H9 (cell line): ENCODE measurements at regions not wholly inside any gene's neighbourhood (a gene's known extent, or its start where the extent isn't known, plus 50 kb on each side); places are given as distances from the start of the nearest gene placed in this dataset.

Experiments
- DNase-seq: peaks from one replicate; pipeline ENCODE4 v3.0.0-alpha.2; 2017
- H2AFZ ChIP-seq: one replicate; pipeline ENCODE4 v1.6.1; 2013; ENCODE audit warnings: mild to moderate bottlenecking, low read length, control low read depth, moderate library complexity
- H2AK5ac ChIP-seq: 2 replicates; pipeline ENCODE4 v1.6.1; 2013; ENCODE audit warnings: low read length, control low read depth, mixed read lengths; ENCODE audit not compliant: insufficient read length
- H2BK120ac ChIP-seq: one replicate; pipeline ENCODE4 v1.6.1; 2013; ENCODE audit warnings: low read depth, mild to moderate bottlenecking, low read length, control low read depth, inconsistent platforms; ENCODE audit not compliant: poor library complexity, severe bottlenecking
- H2BK12ac ChIP-seq: 2 replicates; pipeline ENCODE4 v1.6.1; 2013; ENCODE audit warnings: low read length, control low read depth, mixed read lengths, low read depth; ENCODE audit not compliant: insufficient read length
- H2BK15ac ChIP-seq: 2 replicates; pipeline ENCODE4 v1.6.1; 2013; ENCODE audit warnings: low read depth, low read length, control low read depth
- H2BK20ac ChIP-seq: one replicate; pipeline ENCODE4 v1.6.1; 2013; ENCODE audit warnings: low read depth, mild to moderate bottlenecking, low read length, control low read depth, inconsistent platforms; ENCODE audit not compliant: poor library complexity, severe bottlenecking
- H2BK5ac ChIP-seq: 2 replicates; pipeline ENCODE4 v1.6.1; 2013; ENCODE audit warnings: low read length, control low read depth, mixed read lengths; ENCODE audit not compliant: insufficient read length
- H3K14ac ChIP-seq: 2 replicates; pipeline ENCODE4 v1.6.1; 2013; ENCODE audit warnings: low read length, control low read depth; ENCODE audit not compliant: insufficient read depth
- H3K18ac ChIP-seq: 2 replicates; pipeline ENCODE4 v1.6.1; 2013; ENCODE audit warnings: low read depth, mild to moderate bottlenecking, mixed read lengths, low read length, control low read depth; ENCODE audit not compliant: insufficient read length
- H3K23ac ChIP-seq: 2 replicates; pipeline ENCODE4 v1.6.1; 2013; ENCODE audit warnings: low read length, control low read depth, mixed read lengths, low read depth; ENCODE audit not compliant: insufficient read length
- H3K23me2 ChIP-seq: 2 replicates; pipeline ENCODE4 v1.6.1; 2013; ENCODE audit warnings: low read depth, mild to moderate bottlenecking, mixed read lengths, low read length, control low read depth; ENCODE audit not compliant: insufficient read length, poor library complexity, severe bottlenecking
- H3K27ac ChIP-seq: 2 replicates; pipeline ENCODE4 v1.5.1; 2013; ENCODE audit warnings: low read length, control low read depth, mixed read lengths, low read depth; ENCODE audit not compliant: insufficient read length
- H3K27me3 ChIP-seq: 2 replicates; pipeline ENCODE4 v1.6.1; 2013; ENCODE audit warnings: low read length, control low read depth, inconsistent platforms; ENCODE audit not compliant: insufficient read depth
- H3K4ac ChIP-seq: 2 replicates; pipeline ENCODE4 v1.6.1; 2013; ENCODE audit warnings: low read depth, mild to moderate bottlenecking, control low read depth, inconsistent platforms, low read length, moderate library complexity
- H3K4me1 ChIP-seq: 2 replicates; pipeline ENCODE4 v1.6.1; 2013; ENCODE audit warnings: low read length, control low read depth, inconsistent platforms; ENCODE audit not compliant: insufficient read depth
- H3K4me2 ChIP-seq: 2 replicates; pipeline ENCODE4 v1.6.1; 2013; ENCODE audit warnings: low read length, control low read depth, mixed read lengths; ENCODE audit not compliant: insufficient read length, insufficient read depth
- H3K56ac ChIP-seq: 2 replicates; pipeline ENCODE4 v1.6.1; 2013; ENCODE audit warnings: low read depth, mild to moderate bottlenecking, mixed read lengths, low read length, control low read depth; ENCODE audit not compliant: insufficient read length
- H3K79me1 ChIP-seq: 2 replicates; pipeline ENCODE4 v1.6.1; 2013; ENCODE audit warnings: low read depth, mild to moderate bottlenecking, moderate library complexity, low read length, control low read depth, inconsistent platforms; ENCODE audit not compliant: insufficient read depth, poor library complexity, severe bottlenecking
- H3K79me2 ChIP-seq: 2 replicates; pipeline ENCODE4 v1.6.1; 2013; ENCODE audit warnings: low read length, control low read depth, inconsistent platforms; ENCODE audit not compliant: insufficient read depth
- H3K9ac ChIP-seq: 2 replicates; pipeline ENCODE4 v1.6.1; 2013; ENCODE audit warnings: low read length, control low read depth, mixed read lengths; ENCODE audit not compliant: insufficient read length; ENCODE audit errors: extremely low read depth
- H3K9me3 ChIP-seq: one replicate; pipeline ENCODE4 v1.6.1; 2013; ENCODE audit warnings: low read depth, low read length, inconsistent platforms; ENCODE audit not compliant: control insufficient read depth
- H3T11ph ChIP-seq: one replicate; pipeline ENCODE4 v1.6.1; 2013; ENCODE audit warnings: mild to moderate bottlenecking, low read length, control low read depth, inconsistent platforms
- H4K20me1 ChIP-seq: one replicate; pipeline ENCODE4 v1.6.1; 2013; ENCODE audit not compliant: control insufficient read depth, insufficient read length, insufficient read depth
- H4K5ac ChIP-seq: 2 replicates; pipeline ENCODE4 v1.6.1; 2013; ENCODE audit warnings: low read depth, mild to moderate bottlenecking, mixed read lengths, low read length, control low read depth; ENCODE audit not compliant: insufficient read length
- H4K8ac ChIP-seq: replicated peaks from 2 replicates; pipeline ENCODE4 v1.6.1; 2013; ENCODE audit warnings: low read length, control low read depth, mixed read lengths, low read depth; ENCODE audit not compliant: insufficient read length
- H4K91ac ChIP-seq: 2 replicates; pipeline ENCODE4 v1.6.1; 2013; ENCODE audit warnings: low read depth, mild to moderate bottlenecking, moderate library complexity, mixed read lengths, low read length, control low read depth; ENCODE audit not compliant: insufficient read length
- H3K27ac Mint-ChIP-seq, 3 experiments: 2 replicates in 2 of 3; 3 replicates in 1 of 3; pipeline ENCODE4 v1.8.0; 2020 to 2021; ENCODE audit warnings: mixed read lengths in 3 of 3, mild to moderate bottlenecking in 1 of 3, moderate library complexity in 1 of 3
- H3K27me3 Mint-ChIP-seq: 2 replicates; pipeline ENCODE4 v1.8.0; 2021; ENCODE audit warnings: low read depth, mild to moderate bottlenecking, moderate library complexity, mixed read lengths
- H3K36me3 Mint-ChIP-seq, 3 experiments: 2 replicates in 2 of 3; 3 replicates in 1 of 3; pipeline ENCODE4 v1.8.0; 2020 to 2021; ENCODE audit warnings: low read depth in 3 of 3, mixed read lengths in 3 of 3; ENCODE audit not compliant: insufficient read depth in 1 of 3
- H3K4me1 Mint-ChIP-seq, 2 experiments: 2 replicates each; pipeline ENCODE4 v1.8.0; 2020; ENCODE audit warnings: mixed read lengths in 2 of 2
- H3K4me3 Mint-ChIP-seq, 2 experiments: 2 replicates in 1 of 2; 3 replicates in 1 of 2; pipeline ENCODE4 v1.8.0; 2020 to 2021; ENCODE audit warnings: mild to moderate bottlenecking in 2 of 2, mixed read lengths in 2 of 2, moderate library complexity in 1 of 2
- H3K9me3 Mint-ChIP-seq, 2 experiments: 2 replicates in 1 of 2; 3 replicates in 1 of 2; pipeline ENCODE4 v1.8.0; 2020; ENCODE audit warnings: mild to moderate bottlenecking in 2 of 2, mixed read lengths in 2 of 2, moderate library complexity in 1 of 2
- CTCF ChIP-seq: fragments of 200-600 bp; sonication (generic); conservative IDR thresholded peaks from 3 replicates; pipeline ENCODE4 v1.8.0; 2021; ENCODE audit warnings: antibody characterized with exemption, mild to moderate bottlenecking
- WGBS: extraction: QIAGEN DNeasy Blood & Tissue Kit; methylation state at CpG from one replicate; pipeline ENCODE4 v1.1.7; 2013; ENCODE audit warnings: missing lambda C conversion rate, low lambda C conversion rate, mixed read lengths; ENCODE audit not compliant: insufficient read length; ENCODE audit errors: extremely low coverage; 5-methylcytosine and 5-hydroxymethylcytosine counted together

- H4K20me1 ChIP-seq, result no peaks in the 10 kb centered on the region
- Mint-ChIP-seq H3K27me3 (no peaks in the 10 kb centered on the region), H3K4me1 (0 out of 4 replicates have a peak, but pooled peaks cover 0 to 2% of the 10 kb centered on the region in 2 experiments), H3K27ac (no peak overlapping the region), H3K9me3 (peaks cover 12 to 14% of the 10 kb centered on the region in 2 experiments), H3K4me3 (no peak overlapping the region), H3K36me3 (peaks cover 0 to under 1% (median under 1%) of the 10 kb centered on the region in 3 experiments; a peak in 4 of 7 replicates)
- no CpG with 5 or more reads among the region's 5 CpGs for WGBS
- no peak for TF ChIP-seq CTCF
- H3K56ac ChIP-seq, result no peak overlapping the region
- H3T11ph ChIP-seq, result no peak overlapping the region
- no peak overlapping the region for H2BK15ac ChIP-seq
- H3K9ac ChIP-seq, result no peak overlapping the region
- no peak overlapping the region for H3K18ac ChIP-seq
- no peaks in the 10 kb centered on the region for H3K4me1 ChIP-seq
- no peak overlapping the region for H3K27ac ChIP-seq
- H2BK20ac ChIP-seq, result no peak overlapping the region
- no peaks in the 10 kb centered on the region for H3K23me2 ChIP-seq
- H3K4ac ChIP-seq, result no peak overlapping the region
- H4K91ac ChIP-seq, result no peak overlapping the region
- no peak overlapping the region for H2BK120ac ChIP-seq
- no peak overlapping the region for H3K23ac ChIP-seq
- no peaks in the 10 kb centered on the region for H3K27me3 ChIP-seq
- no peak overlapping the region for H4K5ac ChIP-seq
- no peak overlapping the region for H2AFZ ChIP-seq
- H2BK5ac ChIP-seq, result no peak overlapping the region
- H3K4me2 ChIP-seq, result no peak overlapping the region
- DNase-seq, result no peak
- no peak overlapping the region for H2AK5ac ChIP-seq
- no peak overlapping the region for H2BK12ac ChIP-seq
- H3K79me1 ChIP-seq, result no peaks in the 10 kb centered on the region
- peaks cover 10% of the 10 kb centered on the region for H3K9me3 ChIP-seq
- H4K8ac ChIP-seq, result no peak overlapping the region
- no peak overlapping the region for H3K14ac ChIP-seq
- no peaks in the 10 kb centered on the region for H3K79me2 ChIP-seq
Measured at GRCh38 chr2:116537811-116538210, 1276.7 kb upstream of the DDX18 start.
